Stimulated activated memory B cell treated with anti-CD40 and anti-IgM and Interleukin-4, amounts not matched to agents 10 μg/mL and 1 μg/mL and 100 μg/mL, for 72 hours (primary cell): ENCODE measurements at regions not wholly inside any gene's neighbourhood (a gene's known extent, or its start where the extent isn't known, plus 50 kb on each side); places are given as distances from the start of the nearest gene placed in this dataset.

ENCODE experiments used
- ATAC-seq: fragments of 150-1000 bp; cut with Tn5 transposase; 2 replicates; pipeline ENCODE4 v1.10.0; 2021
- H3K27ac Mint-ChIP-seq: one replicate; pipeline ENCODE4 v1.8.0; 2022; ENCODE audit warnings: mild to moderate bottlenecking, mixed read lengths
- H3K27me3 Mint-ChIP-seq: one replicate; pipeline ENCODE4 v1.8.0; 2022; ENCODE audit warnings: mixed read lengths
- H3K36me3 Mint-ChIP-seq: one replicate; pipeline ENCODE4 v1.8.0; 2022; ENCODE audit warnings: mixed read lengths
- H3K4me1 Mint-ChIP-seq: one replicate; pipeline ENCODE4 v1.8.0; 2022; ENCODE audit warnings: mixed read lengths
- H3K4me3 Mint-ChIP-seq: one replicate; pipeline ENCODE4 v1.8.0; 2022; ENCODE audit warnings: mild to moderate bottlenecking, moderate library complexity, mixed read lengths
- H3K9me3 Mint-ChIP-seq: one replicate; pipeline ENCODE4 v1.8.0; 2022; ENCODE audit warnings: mixed read lengths

GRCh38 chr4:79235095-79235494 lies 90.8 kb downstream of the NAA11 start:
- Mint-ChIP-seq H3K4me1 (no peaks in the 10 kb centered on the region), H3K4me3 (no peak overlapping the region), H3K36me3 (no peaks in the 10 kb centered on the region), H3K27me3 (peaks cover 9% of the 10 kb centered on the region), H3K9me3 (no peaks in the 10 kb centered on the region), H3K27ac (no peak overlapping the region)
- ATAC-seq = no peak

- no peaks in the 10 kb centered on the region for H3K4me1 Mint-ChIP-seq
- H3K9me3 Mint-ChIP-seq = no peaks in the 10 kb centered on the region
- no peaks in the 10 kb centered on the region for H3K36me3 Mint-ChIP-seq
- no peak overlapping the region for H3K27ac Mint-ChIP-seq
- H3K4me3 Mint-ChIP-seq = no peak overlapping the region
- no peak for ATAC-seq
- peaks cover 4% of the 10 kb centered on the region for H3K27me3 Mint-ChIP-seq
These were observed 92.0 kb downstream of the NAA11 start for GRCh38 chr4:79233820-79234219.

- ATAC-seq = no peak
- Mint-ChIP-seq H3K4me1 (no peaks in the 10 kb centered on the region), H3K4me3 (no peak overlapping the region), H3K36me3 (no peaks in the 10 kb centered on the region), H3K27me3 (no peaks in the 10 kb centered on the region), H3K27ac (no peak overlapping the region), H3K9me3 (no peaks in the 10 kb centered on the region)
These were observed 93.3 kb downstream of the NAA11 start for GRCh38 chr4:79232540-79232939.

- no peak for ATAC-seq
- Mint-ChIP-seq H3K4me3 (no peak overlapping the region), H3K27me3 (no peaks in the 10 kb centered on the region), H3K27ac (no peak overlapping the region), H3K4me1 (no peaks in the 10 kb centered on the region), H3K36me3 (no peaks in the 10 kb centered on the region), H3K9me3 (no peaks in the 10 kb centered on the region)
These were observed 98.0 kb downstream of the NAA11 start for GRCh38 chr4:79227860-79228259.

- Mint-ChIP-seq H3K4me3 (no peak overlapping the region), H3K27ac (no peak overlapping the region), H3K27me3 (no peaks in the 10 kb centered on the region), H3K9me3 (peaks cover under 1% of the 10 kb centered on the region), H3K4me1 (no peaks in the 10 kb centered on the region), H3K36me3 (no peaks in the 10 kb centered on the region)
- ATAC-seq = no peak
These were observed 100.5 kb downstream of the NAA11 start for GRCh38 chr4:79225360-79225759.

- Mint-ChIP-seq H3K4me1 (no peaks in the 10 kb centered on the region), H3K4me3 (no peak overlapping the region), H3K27me3 (no peaks in the 10 kb centered on the region), H3K9me3 (peaks cover 3% of the 10 kb centered on the region), H3K36me3 (no peaks in the 10 kb centered on the region), H3K27ac (no peak overlapping the region)
- ATAC-seq = no peak
These were observed 101.1 kb downstream of the NAA11 start for GRCh38 chr4:79224777-79225104.

GRCh38 chr4:79223993-79224776 lies 101.7 kb downstream of the NAA11 start:
- Mint-ChIP-seq H3K27ac (no peak overlapping the region), H3K36me3 (no peaks in the 10 kb centered on the region), H3K4me1 (no peaks in the 10 kb centered on the region), H3K27me3 (no peaks in the 10 kb centered on the region), H3K4me3 (no peak overlapping the region), H3K9me3 (peaks cover 3% of the 10 kb centered on the region)
- ATAC-seq = no peak

GRCh38 chr4:79217025-79217424 lies 108.8 kb downstream of the NAA11 start:
- no peak overlapping the region for H3K4me3 Mint-ChIP-seq
- no peak overlapping the region for H3K27ac Mint-ChIP-seq
- no peak for ATAC-seq
- H3K27me3 Mint-ChIP-seq = no peaks in the 10 kb centered on the region
- peaks cover 3% of the 10 kb centered on the region for H3K9me3 Mint-ChIP-seq
- H3K36me3 Mint-ChIP-seq = no peaks in the 10 kb centered on the region
- H3K4me1 Mint-ChIP-seq = no peaks in the 10 kb centered on the region

GRCh38 chr4:79213702-79214101 lies 112.2 kb downstream of the NAA11 start:
- no peak overlapping the region for H3K4me3 Mint-ChIP-seq

GRCh38 chr4:79213010-79213409 lies 112.9 kb downstream of the NAA11 start:
- no peaks in the 10 kb centered on the region for H3K9me3 Mint-ChIP-seq
- no peaks in the 10 kb centered on the region for H3K27me3 Mint-ChIP-seq
- no peaks in the 10 kb centered on the region for H3K36me3 Mint-ChIP-seq
- peaks cover 9% of the 10 kb centered on the region for H3K4me1 Mint-ChIP-seq
- H3K27ac Mint-ChIP-seq = no peak overlapping the region
- no peak overlapping the region for H3K4me3 Mint-ChIP-seq
- ATAC-seq = no peak

More at GRCh38 chr4:79213702-79214101, 112.2 kb downstream of the NAA11 start:
- Mint-ChIP-seq H3K36me3 (no peaks in the 10 kb centered on the region), H3K9me3 (no peaks in the 10 kb centered on the region), H3K27me3 (no peaks in the 10 kb centered on the region), H3K27ac (no peak overlapping the region), H3K4me1 (peaks cover 9% of the 10 kb centered on the region)
- ATAC-seq = no peak

GRCh38 chr4:79212311-79212710 lies 113.5 kb downstream of the NAA11 start:
- H3K4me1 Mint-ChIP-seq = peaks cover 9% of the 10 kb centered on the region
- H3K27me3 Mint-ChIP-seq = no peaks in the 10 kb centered on the region
- no peaks in the 10 kb centered on the region for H3K36me3 Mint-ChIP-seq
- H3K27ac Mint-ChIP-seq = no peak overlapping the region
- H3K9me3 Mint-ChIP-seq = no peaks in the 10 kb centered on the region
- no peak for ATAC-seq
- no peak overlapping the region for H3K4me3 Mint-ChIP-seq

- H3K36me3 Mint-ChIP-seq = no peaks in the 10 kb centered on the region
- no peaks in the 10 kb centered on the region for H3K27me3 Mint-ChIP-seq
- peaks cover 9% of the 10 kb centered on the region for H3K4me1 Mint-ChIP-seq
- ATAC-seq = no peak
- H3K9me3 Mint-ChIP-seq = peaks cover 3% of the 10 kb centered on the region
- no peak overlapping the region for H3K4me3 Mint-ChIP-seq
- H3K27ac Mint-ChIP-seq = no peak overlapping the region
These were observed 114.4 kb downstream of the NAA11 start for GRCh38 chr4:79211490-79211889.

GRCh38 chr4:79210636-79211049 lies 115.2 kb downstream of the NAA11 start:
- no peak for ATAC-seq
- Mint-ChIP-seq H3K36me3 (no peaks in the 10 kb centered on the region), H3K27ac (no peak overlapping the region), H3K4me1 (peaks cover 9% of the 10 kb centered on the region), H3K4me3 (no peak overlapping the region), H3K9me3 (peaks cover 6% of the 10 kb centered on the region), H3K27me3 (no peaks in the 10 kb centered on the region)

GRCh38 chr4:79209822-79210635 lies 115.8 kb downstream of the NAA11 start:
- no peaks in the 10 kb centered on the region for H3K27me3 Mint-ChIP-seq
- H3K9me3 Mint-ChIP-seq = peaks cover 6% of the 10 kb centered on the region
- no peak overlapping the region for H3K27ac Mint-ChIP-seq
- no peak overlapping the region for H3K4me3 Mint-ChIP-seq
- ATAC-seq = no peak
- peaks cover 9% of the 10 kb centered on the region for H3K4me1 Mint-ChIP-seq
- H3K36me3 Mint-ChIP-seq = no peaks in the 10 kb centered on the region

GRCh38 chr4:79209081-79209480 lies 116.8 kb downstream of the NAA11 start:
- H3K27ac Mint-ChIP-seq = no peak overlapping the region
- H3K4me1 Mint-ChIP-seq = peaks cover 9% of the 10 kb centered on the region
- no peak for ATAC-seq
- H3K27me3 Mint-ChIP-seq = no peaks in the 10 kb centered on the region
- peaks cover 6% of the 10 kb centered on the region for H3K9me3 Mint-ChIP-seq
- no peaks in the 10 kb centered on the region for H3K36me3 Mint-ChIP-seq
- no peak overlapping the region for H3K4me3 Mint-ChIP-seq

GRCh38 chr4:79207281-79207680 lies 118.6 kb downstream of the NAA11 start:
- Mint-ChIP-seq H3K36me3 (no peaks in the 10 kb centered on the region), H3K4me1 (peaks cover 9% of the 10 kb centered on the region), H3K27me3 (no peaks in the 10 kb centered on the region), H3K27ac (no peak overlapping the region), H3K9me3 (peaks cover 6% of the 10 kb centered on the region), H3K4me3 (no peak overlapping the region)
- ATAC-seq = no peak
